Heart left ventricle (tissue), 13 donors: ENCODE measurements at regions not wholly inside any gene's neighbourhood (a gene's known extent, or its start where the extent isn't known, plus 50 kb on each side); places are given as distances from the start of the nearest gene placed in this dataset.

Experiments
- POLR2A ChIP-seq, 2 donors: fragments of 450-650 bp; IDR thresholded peaks; one replicate each; pipeline ENCODE4 v1.6.1; 2017; ENCODE audit warnings: antibody characterized with exemption in 2 of 2, mild to moderate bottlenecking in 2 of 2, moderate library complexity in 2 of 2
- TF ChIP-seq, protein P1 (sequence below), 12 donors: fragments of 200-600 bp; sonication (generic) in 4 of 12; IDR thresholded peaks; one replicate each; pipeline versions ENCODE4 v1.5.0 to v1.8.0; 2018 to 2022; ENCODE audit warnings: antibody characterized with exemption in 12 of 12, mild to moderate bottlenecking in 5 of 12
- donor health status: ischemic (EF 13 %, LVEDD 7.1; RV severe dilation, severe dysfunction).
- donor health status: DM: no; HTN: yes; CAD: no.
- donor health status: DM: no; HTN: no; CAD: no.
- donor health status: ischemic (EF 25% LVEDD 6.9; RV normal size, moderate dysfunction).
- donor health status: ischemic (EF 25% LVEDD 5.7; RV mildly dilated, moderate dysfunction).
- donor health status: ischemic (EF 35%, LVEDD 5.7; RV mildly dilated, moderate dysfunction).
- donor health status: nonischemic (EF 11% LVEDD 7.7; RV severe dilation, severe dysfunction).
- donor health status: DM: yes; HTN: yes; CAD: no.
- donor health status: PGD.
- donor health status: ischemic (EF 29% LVEDD 5.4; RV normal size, mild dysfunction).
- donor health status: nonischemic (EF 23%, LVEDD 6.1; RV moderate dilation, normal function).

- no peak for TF ChIP-seq POLR2A (IDR thresholded peaks at IDR 0.05)
- TF ChIP-seq, protein P1, sequence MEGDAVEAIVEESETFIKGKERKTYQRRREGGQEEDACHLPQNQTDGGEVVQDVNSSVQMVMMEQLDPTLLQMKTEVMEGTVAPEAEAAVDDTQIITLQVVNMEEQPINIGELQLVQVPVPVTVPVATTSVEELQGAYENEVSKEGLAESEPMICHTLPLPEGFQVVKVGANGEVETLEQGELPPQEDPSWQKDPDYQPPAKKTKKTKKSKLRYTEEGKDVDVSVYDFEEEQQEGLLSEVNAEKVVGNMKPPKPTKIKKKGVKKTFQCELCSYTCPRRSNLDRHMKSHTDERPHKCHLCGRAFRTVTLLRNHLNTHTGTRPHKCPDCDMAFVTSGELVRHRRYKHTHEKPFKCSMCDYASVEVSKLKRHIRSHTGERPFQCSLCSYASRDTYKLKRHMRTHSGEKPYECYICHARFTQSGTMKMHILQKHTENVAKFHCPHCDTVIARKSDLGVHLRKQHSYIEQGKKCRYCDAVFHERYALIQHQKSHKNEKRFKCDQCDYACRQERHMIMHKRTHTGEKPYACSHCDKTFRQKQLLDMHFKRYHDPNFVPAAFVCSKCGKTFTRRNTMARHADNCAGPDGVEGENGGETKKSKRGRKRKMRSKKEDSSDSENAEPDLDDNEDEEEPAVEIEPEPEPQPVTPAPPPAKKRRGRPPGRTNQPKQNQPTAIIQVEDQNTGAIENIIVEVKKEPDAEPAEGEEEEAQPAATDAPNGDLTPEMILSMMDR (IDR thresholded peaks at IDR 0.05) = no peak
These were observed 293.0 kb downstream of the SEC61B start for GRCh38 chr9:99515093-99515492.
